Stomach (tissue), 8 donors: ENCODE measurements at regions not wholly inside any gene's neighbourhood (a gene's known extent, or its start where the extent isn't known, plus 50 kb on each side); places are given as distances from the start of the nearest gene placed in this dataset.
A peak's percentile ranks its signal among the peaks of the same experiment; 100 is the strongest.
"Not testable (repeated sequence)": the region's sequence is repeated elsewhere in the genome, so short reads cannot be mapped to it uniquely, and the experiment has no call there.

Experiments used
- DNase-seq, 2 donors: peaks; one replicate each; pipeline versions ENCODE4 v3.0.0 to v3.0.0-alpha.2; 2013 to 2019
- H3K27ac ChIP-seq, 5 donors: fragments of 200-600 bp in 4 of 5; sonication (generic) in 4 of 5; one replicate each; pipeline ENCODE4 v1.5.1; 2013 to 2019; ENCODE audit warnings: mild to moderate bottlenecking in 1 of 5, moderate library complexity in 1 of 5
- H3K27me3 ChIP-seq, 3 donors: fragments of 200-600 bp; sonication (generic); one replicate each; pipeline ENCODE4 v1.5.1; 2017 to 2019; ENCODE audit warnings: mixed run types in 1 of 3
- H3K36me3 ChIP-seq, 4 donors: fragments of 200-600 bp; sonication (generic); 1 replicate in 3 of 4; 2 replicates in 1 of 4; pipeline ENCODE4 v1.5.1; 2016 to 2019
- H3K4me1 ChIP-seq, 4 donors: fragments of 200-600 bp; sonication (generic); one replicate each; pipeline ENCODE4 v1.5.1; 2016 to 2019
- H3K4me3 ChIP-seq, 4 donors: fragments of 200-600 bp; sonication (generic) in 3 of 4; one replicate each; pipeline ENCODE4 v1.5.1; 2016 to 2019; ENCODE audit warnings: mild to moderate bottlenecking in 1 of 4
- H3K9me3 ChIP-seq, 4 donors: fragments of 200-600 bp; sonication (generic); one replicate each; pipeline ENCODE4 v1.5.1; 2016 to 2019
- EP300 ChIP-seq: sonication (generic); formaldehyde crosslinking; IDR thresholded peaks from one replicate; pipeline ENCODE4 v1.6.1; 2017; ENCODE audit warnings: antibody characterized with exemption
- POLR2A ChIP-seq, 4 donors: fragments of 450-650 bp; IDR thresholded peaks; one replicate each; pipeline ENCODE4 v1.6.1; 2016; ENCODE audit warnings: antibody characterized with exemption in 4 of 4, control low read depth in 2 of 4, mild to moderate bottlenecking in 1 of 4, moderate library complexity in 1 of 4
- POLR2AphosphoS5 ChIP-seq, 3 donors: sonication (generic); formaldehyde crosslinking; IDR thresholded peaks; one replicate each; pipeline ENCODE4 v1.6.1; 2016; ENCODE audit warnings: antibody characterized with exemption in 3 of 3
- WGBS, 5 donors: extraction: QIAGEN DNeasy Blood & Tissue Kit in 3 of 5; methylation state at CpG; one replicate each; pipeline versions ENCODE4 v1.1.5 to v1.1.7; 2013 to 2018; 5-methylcytosine and 5-hydroxymethylcytosine counted together
- intact Hi-C: fragments of 100-400 bp; cut with DNase I; formaldehyde crosslinking; loops from one replicate; pipeline ENCODE4 v1.15.1; 2023; ENCODE audit warnings: low total_unique reads
- TF ChIP-seq, protein P1 (sequence below), 7 experiments: fragments of 450-650 bp in 4 of 7; fragments of 200-600 bp in 3 of 7; sonication (generic) in 3 of 7; IDR thresholded peaks; one replicate each; pipeline ENCODE4 v1.5.1; 2016 to 2019; ENCODE audit warnings: antibody characterized with exemption in 7 of 7, control low read depth in 2 of 7, mild to moderate bottlenecking in 1 of 7
- donor health status: healthy with polysubstance abuse.
- donor health status: Bipolar disorder and iron deficiency.
- donor health status: healthy.

GRCh38 chr1:115529216-115529897 is 112.4 kb upstream of the VANGL1 start:
- H3K4me1 ChIP-seq = peaks cover 0 to 6% (median 0%) of the 10 kb centered on the region in 4 donors
- 64 to 90% (median 88%) methylated on average over 2 of the region's 2 CpGs for WGBS, 5 donors
- TF ChIP-seq EP300 = no peak
- no peaks in the 10 kb centered on the region for H3K27me3 ChIP-seq
- H3K36me3 ChIP-seq = no peaks in the 10 kb centered on the region
- intact Hi-C loops = no loop called here
- no peak overlapping the region for H3K27ac ChIP-seq
- H3K9me3 ChIP-seq = peaks cover 0 to 3% (median 0%) of the 10 kb centered on the region in 4 donors
- no peak overlapping the region for H3K4me3 ChIP-seq
- no peak for DNase-seq

DNA sequence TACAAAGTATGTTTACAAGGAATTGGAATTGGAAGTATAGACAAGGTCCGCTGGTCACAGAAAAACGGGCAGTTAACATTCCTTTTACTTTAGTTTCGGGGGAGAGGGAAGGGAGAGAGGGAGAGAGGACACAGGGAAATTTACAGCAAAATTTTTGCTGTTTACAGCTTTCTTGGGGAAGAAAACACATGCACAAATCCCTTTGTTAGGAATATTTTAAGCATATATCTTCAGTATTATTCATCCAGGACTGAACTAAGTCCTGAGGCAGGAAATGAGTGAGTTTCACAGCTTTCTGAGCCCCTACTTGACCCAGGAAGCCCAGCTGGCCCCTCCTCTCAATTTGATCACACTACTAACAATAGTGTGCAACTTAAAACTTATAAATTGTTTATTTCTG is 113.4 kb upstream of the VANGL1 start:
- DNase-seq, H3K27ac ChIP-seq, H3K4me1 ChIP-seq, H3K36me3 ChIP-seq, H3K9me3 ChIP-seq, H3K4me3 ChIP-seq, H3K27me3 ChIP-seq, intact Hi-C loops: not testable (repeated sequence)
- WGBS, 5 donors = 68 to 85% (median 72%) methylated on average over 3 of the region's 3 CpGs

- no peak overlapping the region for H3K27ac ChIP-seq
- TF ChIP-seq POLR2AphosphoS5 (IDR thresholded peaks at IDR 0.05) = no peak
- TF ChIP-seq EP300 = no peak
- TF ChIP-seq, protein P1, sequence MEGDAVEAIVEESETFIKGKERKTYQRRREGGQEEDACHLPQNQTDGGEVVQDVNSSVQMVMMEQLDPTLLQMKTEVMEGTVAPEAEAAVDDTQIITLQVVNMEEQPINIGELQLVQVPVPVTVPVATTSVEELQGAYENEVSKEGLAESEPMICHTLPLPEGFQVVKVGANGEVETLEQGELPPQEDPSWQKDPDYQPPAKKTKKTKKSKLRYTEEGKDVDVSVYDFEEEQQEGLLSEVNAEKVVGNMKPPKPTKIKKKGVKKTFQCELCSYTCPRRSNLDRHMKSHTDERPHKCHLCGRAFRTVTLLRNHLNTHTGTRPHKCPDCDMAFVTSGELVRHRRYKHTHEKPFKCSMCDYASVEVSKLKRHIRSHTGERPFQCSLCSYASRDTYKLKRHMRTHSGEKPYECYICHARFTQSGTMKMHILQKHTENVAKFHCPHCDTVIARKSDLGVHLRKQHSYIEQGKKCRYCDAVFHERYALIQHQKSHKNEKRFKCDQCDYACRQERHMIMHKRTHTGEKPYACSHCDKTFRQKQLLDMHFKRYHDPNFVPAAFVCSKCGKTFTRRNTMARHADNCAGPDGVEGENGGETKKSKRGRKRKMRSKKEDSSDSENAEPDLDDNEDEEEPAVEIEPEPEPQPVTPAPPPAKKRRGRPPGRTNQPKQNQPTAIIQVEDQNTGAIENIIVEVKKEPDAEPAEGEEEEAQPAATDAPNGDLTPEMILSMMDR (IDR thresholded peaks at IDR 0.05) = no peak
- TF ChIP-seq POLR2A (IDR thresholded peaks at IDR 0.05) = no peak
- H3K9me3 ChIP-seq = no peaks in the 10 kb centered on the region
- intact Hi-C loops = no loop called here
- no peaks in the 10 kb centered on the region for H3K27me3 ChIP-seq
- no peak overlapping the region for H3K4me3 ChIP-seq
- 84 to 90% (median 86%) methylated on average over 5 of the region's 5 CpGs for WGBS, 5 donors
- DNase-seq = no peak
- no peaks in the 10 kb centered on the region for H3K36me3 ChIP-seq
- H3K4me1 ChIP-seq = peaks cover 0 to 6% (median 0%) of the 10 kb centered on the region in 4 donors
These were observed 114.0 kb upstream of the VANGL1 start for GRCh38 chr1:115527746-115528145.

DNA sequence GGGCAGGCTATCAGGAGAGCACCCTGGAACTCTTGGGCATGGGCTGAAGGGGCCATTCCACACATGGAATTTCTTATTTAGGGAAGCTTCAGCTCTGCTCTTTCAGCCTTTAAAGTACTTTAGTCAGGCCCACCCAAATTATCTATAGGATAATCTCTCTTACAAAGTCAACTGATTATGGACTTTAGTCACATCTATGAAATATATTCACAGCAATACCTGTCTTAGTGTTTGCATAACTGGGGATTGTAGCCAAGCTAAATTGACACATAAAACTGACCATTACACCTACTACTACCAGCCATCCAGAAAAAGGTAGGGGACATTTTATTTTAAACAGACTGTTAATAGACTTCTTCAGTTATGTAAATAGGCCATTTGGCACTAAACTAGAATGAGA is 114.9 kb upstream of the VANGL1 start:
- TF ChIP-seq POLR2A (IDR thresholded peaks at IDR 0.05) = no peak
- TF ChIP-seq POLR2AphosphoS5 (IDR thresholded peaks at IDR 0.05) = no peak
- TF ChIP-seq, protein P1 (IDR thresholded peaks at IDR 0.05) = no peak
- TF ChIP-seq EP300 = no peak

GRCh38 chr1:115524236-115524635 is 117.5 kb upstream of the VANGL1 start:
- Histone ChIP-seq H3K36me3 (no peaks in the 10 kb centered on the region), H3K4me1 (no peaks in the 10 kb centered on the region), H3K4me3 (no peak overlapping the region), H3K27ac (no peak overlapping the region), H3K9me3 (no peaks in the 10 kb centered on the region), H3K27me3 (no peaks in the 10 kb centered on the region)
- intact Hi-C loops = no loop called here
- TF ChIP-seq, protein P1 (IDR thresholded peaks at IDR 0.05) = no peak
- TF ChIP-seq POLR2AphosphoS5 (IDR thresholded peaks at IDR 0.05) (no peak), POLR2A (IDR thresholded peaks at IDR 0.05) (no peak), EP300 (no peak)
- 81 to 90% (median 83%) methylated on average over 1 of the region's 1 CpG for WGBS, 5 donors
- peak in 1 of 2 donors; percentile 23 for DNase-seq

More for the DNA sequence above, 114.9 kb upstream of the VANGL1 start:
- H3K9me3 ChIP-seq = no peaks in the 10 kb centered on the region
- no peak overlapping the region for H3K27ac ChIP-seq
- H3K27me3 ChIP-seq = no peaks in the 10 kb centered on the region
- DNase-seq = no peak
- peaks cover 0 to 6% (median 0%) of the 10 kb centered on the region in 4 donors for H3K4me1 ChIP-seq
- no peak overlapping the region for H3K4me3 ChIP-seq
- intact Hi-C loops = no loop called here
- no peaks in the 10 kb centered on the region for H3K36me3 ChIP-seq
